GM12878 (cell line): ENCODE measurements at regions not wholly inside any gene's neighbourhood (a gene's known extent, or its start where the extent isn't known, plus 50 kb on each side); places are given as distances from the start of the nearest gene placed in this dataset.

Experiments used
- ATAC-seq: fragments of 200-7000 bp; cut with Tn5 transposase; 3 replicates; pipeline ENCODE4 v1.9.1; 2020; ENCODE audit warnings: mild to moderate bottlenecking, moderate library complexity
- BruUV-seq: library from RNA; stranded (reverse); fragments of 400-500 nt; replicated peaks from 2 replicates; lab custom pipeline; 2021; lab: Mats Ljungman, UMichigan
- CTCF ChIA-PET: fragments of 300-600 bp; sonication (Branson Sonifier 250); formaldehyde crosslinking; extraction: SDS; loops from one replicate; lab custom pipeline; 2021; ENCODE audit warnings: inconsistent platforms; lab: Yijun Ruan, JAX
- POLR2A ChIA-PET: fragments of 350-600 bp; formaldehyde crosslinking; extraction: SDS; loops from one replicate; lab custom pipeline; 2021; ENCODE audit warnings: inconsistent platforms; lab: Charles Lee
- RAD21 ChIA-PET: fragments of 300-600 bp; sonication (Branson Sonifier 250); formaldehyde crosslinking; loops from one replicate; lab custom pipeline; 2023; ENCODE audit warnings: antibody characterized with exemption; ENCODE audit not compliant: unreplicated experiment; lab: Charles Lee
- SMC1A ChIA-PET: fragments of 300-600 bp; sonication (Branson Sonifier 250); formaldehyde crosslinking; loops from one replicate; lab custom pipeline; 2023; ENCODE audit not compliant: unreplicated experiment, uncharacterized antibody; lab: Charles Lee
- DNase-seq: peaks from one replicate; pipeline ENCODE4 v3.0.0-alpha.2; 2011; ENCODE audit warnings: low read depth, low spot score
- FAIRE-seq: peaks from 3 replicates; lab custom pipeline; 2011; peaks lifted over from hg19 to GRCh38; lab: Jason Lieb, UNC
- H2AFZ ChIP-seq: 2 replicates; pipeline ENCODE4 v1.6.0; 2011; ENCODE audit warnings: low read depth, low read length, control low read depth; ENCODE audit not compliant: control insufficient read depth
- H3K27ac ChIP-seq: 2 replicates; pipeline ENCODE4 v1.5.1; 2011; ENCODE audit warnings: control low read depth; ENCODE audit not compliant: control insufficient read depth, insufficient read depth
- H3K27me3 ChIP-seq, 2 experiments: replicated peaks in 1 of 2; 2 replicates each; pipeline versions ENCODE4 v1.6.0 to v1.6.1; 2011; ENCODE audit warnings: low read length in 1 of 2; ENCODE audit not compliant: control insufficient read depth in 2 of 2, insufficient read depth in 2 of 2
- H3K36me3 ChIP-seq, 2 experiments: 2 replicates each; pipeline ENCODE4 v1.5.1; 2011; ENCODE audit warnings: low read length in 1 of 2; ENCODE audit not compliant: control insufficient read depth in 2 of 2, insufficient read depth in 2 of 2
- H3K4me1 ChIP-seq: 2 replicates; pipeline ENCODE4 v1.6.1; 2011; ENCODE audit warnings: mild to moderate bottlenecking, low read length, moderate library complexity, mixed read lengths; ENCODE audit not compliant: control insufficient read depth, insufficient read depth
- H3K4me2 ChIP-seq: 2 replicates; pipeline ENCODE4 v1.6.0; 2011; ENCODE audit warnings: control low read depth; ENCODE audit not compliant: control insufficient read depth, insufficient read depth
- H3K4me3 ChIP-seq: fragments of 200-600 bp; sonication (generic); 2 replicates; pipeline ENCODE4 v1.5.1; 2016
- H3K79me2 ChIP-seq: 2 replicates; pipeline ENCODE4 v1.6.0; 2011; ENCODE audit warnings: low read length; ENCODE audit not compliant: control insufficient read depth, insufficient read depth
- H3K9ac ChIP-seq: 2 replicates; pipeline ENCODE4 v1.8.0; 2011; ENCODE audit warnings: low read length, control low read depth, mixed read lengths; ENCODE audit not compliant: control insufficient read depth, insufficient read depth
- H3K9me3 ChIP-seq: replicated peaks from 3 replicates; pipeline ENCODE4 v1.5.1; 2011; ENCODE audit warnings: mild to moderate bottlenecking, low read length; ENCODE audit not compliant: control insufficient read depth, insufficient read depth
- H4K20me1 ChIP-seq: 2 replicates; pipeline ENCODE4 v1.6.0; 2011; ENCODE audit not compliant: control insufficient read depth, insufficient read depth
- BRCA1 ChIP-seq: IDR thresholded peaks from 2 replicates; pipeline ENCODE4 v1.6.1; 2011; ENCODE audit warnings: low read depth, low read length, improper control_type of control experiment
- DPF2 ChIP-seq: fragments of 450-650 bp; IDR thresholded peaks from 2 replicates; pipeline ENCODE4 v1.6.1; 2017; ENCODE audit warnings: mild to moderate bottlenecking
- GATAD2B ChIP-seq: fragments of 450-650 bp; conservative IDR thresholded peaks from 2 replicates; pipeline ENCODE4 v1.6.1; 2017; ENCODE audit warnings: low read depth, mild to moderate bottlenecking, moderate library complexity
- JUND ChIP-seq: IDR thresholded peaks from 2 replicates; pipeline ENCODE4 v1.6.1; 2012; ENCODE audit warnings: low read depth, mild to moderate bottlenecking, low read length, improper control_type of control experiment, moderate library complexity
- MEF2B ChIP-seq: fragments of 450-650 bp; IDR thresholded peaks from 2 replicates; pipeline ENCODE4 v1.6.1; 2018; ENCODE audit warnings: mild to moderate bottlenecking, moderate library complexity; ENCODE audit not compliant: partially characterized antibody, poor library complexity, severe bottlenecking
- MXI1 ChIP-seq: fragments of 150-350 bp; IDR thresholded peaks from 2 replicates; pipeline ENCODE4 v1.6.1; 2011; ENCODE audit warnings: low read depth, mild to moderate bottlenecking, inconsistent platforms, low read length, improper control_type of control experiment
- POLR2AphosphoS2 ChIP-seq: IDR thresholded peaks from 2 replicates; pipeline ENCODE4 v1.6.1; 2011; ENCODE audit warnings: low read depth, mild to moderate bottlenecking, low read length, improper control_type of control experiment, moderate library complexity
- RUNX3 ChIP-seq: IDR thresholded peaks from 2 replicates; pipeline ENCODE4 v1.6.1; 2012; ENCODE audit warnings: low read length, inconsistent platforms
- YBX1 ChIP-seq: fragments of 450-650 bp; IDR thresholded peaks from 2 replicates; pipeline ENCODE4 v1.6.1; 2016; ENCODE audit warnings: antibody characterized with exemption
- ZNF24 ChIP-seq: fragments of 450-650 bp; IDR thresholded peaks from 2 replicates; pipeline ENCODE4 v1.6.1; 2017; ENCODE audit warnings: antibody characterized with exemption, mild to moderate bottlenecking
- ZNF274 ChIP-seq: IDR thresholded peaks from one replicate; pipeline ENCODE4 v1.8.0; 2011; ENCODE audit not compliant: insufficient read length, insufficient read depth
- WGBS: methylation state at CpG from one replicate; pipeline ENCODE4 v1.1.6; 2016; ENCODE audit warnings: low lambda C conversion rate; ENCODE audit not compliant: insufficient replicate concordance, insufficient coverage; ENCODE audit errors: missing lambda C conversion rate; 5-methylcytosine and 5-hydroxymethylcytosine counted together
- in situ Hi-C: fragments of 300-500 bp; cut with MboI; formaldehyde crosslinking; loops from 9 replicates; pipeline ENCODE4 v1.14.3; 2018; ENCODE audit warnings: mixed read lengths
- intact Hi-C: fragments of 100-400 bp; cut with micrococcal nuclease; formaldehyde crosslinking; loops from one replicate; pipeline ENCODE4 v1.14.2; 2022; ENCODE audit not compliant: unreplicated experiment
- TF ChIP-seq, protein P1 (sequence below): IDR thresholded peaks from 2 replicates; pipeline ENCODE4 v1.6.1; 2011; ENCODE audit warnings: low read depth, mild to moderate bottlenecking, low read length, moderate library complexity, borderline replicate concordance; ENCODE audit errors: extremely low read depth
- TF ChIP-seq, protein P2 (sequence below): fragments of 450-650 bp; conservative IDR thresholded peaks from 2 replicates; pipeline ENCODE4 v1.6.1; 2017; ENCODE audit warnings: mild to moderate bottlenecking, moderate library complexity
- TF ChIP-seq, protein P3 (sequence below): fragments of 450-650 bp; formaldehyde crosslinking; IDR thresholded peaks from 2 replicates; pipeline ENCODE4 v1.5.0; 2022; ENCODE audit warnings: mild to moderate bottlenecking, missing genetic modification characterization
- TF ChIP-seq, protein P4 (sequence below): fragments of 450-650 bp; IDR thresholded peaks from 2 replicates; pipeline ENCODE4 v1.6.1; 2018; ENCODE audit warnings: borderline replicate concordance, mild to moderate bottlenecking; ENCODE audit not compliant: partially characterized antibody
- TF ChIP-seq, protein P5 (sequence below): IDR thresholded peaks from 2 replicates; pipeline ENCODE4 v1.6.1; 2012; ENCODE audit warnings: low read depth, low read length, improper control_type of control experiment

DNA sequence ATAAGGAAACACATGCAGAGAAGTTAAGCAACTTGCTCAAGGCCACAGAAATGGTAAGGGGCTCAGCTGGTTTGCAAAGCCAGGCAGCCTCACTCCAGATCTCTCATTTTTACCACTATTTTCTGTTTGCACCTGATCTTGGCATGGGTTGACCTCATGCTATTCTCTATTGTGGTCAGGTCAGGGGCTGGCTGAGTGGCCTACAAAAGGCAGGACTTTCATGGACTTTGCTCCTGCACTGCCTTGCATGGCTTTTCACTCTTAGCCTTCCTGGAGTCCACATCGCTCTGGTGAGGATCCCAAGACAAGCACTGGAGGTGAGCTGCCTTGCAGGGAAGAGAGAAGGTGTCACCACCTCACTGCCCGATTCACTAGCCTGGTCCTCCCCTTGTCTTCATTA lies 56.8 kb upstream of the CSF3R start:
- FAIRE-seq (no peak), ATAC-seq (no peak), DNase-seq (no peak)
- in situ Hi-C loops: no loop called here
- H3K27me3 ChIP-seq: no peaks in the 10 kb centered on the region
- H3K79me2 ChIP-seq: no peaks in the 10 kb centered on the region
- no peak overlapping the region for H2AFZ ChIP-seq
- RAD21 ChIA-PET: no interaction called here
- no peaks in the 10 kb centered on the region for H3K9me3 ChIP-seq
- no peaks in the 10 kb centered on the region for H4K20me1 ChIP-seq
- no peak overlapping the region for H3K9ac ChIP-seq
- H3K4me2 ChIP-seq: no peak overlapping the region
- intact Hi-C loops: no loop called here
- SMC1A ChIA-PET: no interaction called here
- no TSS peak for BruUV-seq
- no peaks in the 10 kb centered on the region for H3K4me1 ChIP-seq
- H3K4me3 ChIP-seq: no peak overlapping the region
- POLR2A ChIA-PET: no interaction called here
- H3K27ac ChIP-seq: no peak overlapping the region
- WGBS: 25% methylated on average over 2 of the region's 2 CpGs
- CTCF ChIA-PET: interaction anchor here (1.1 kb wide), 1 partner anchor 15 kb away, joined by 3 read pairs; no protein-coding TSS in a partner anchor
- H3K36me3 ChIP-seq: no peaks in the 10 kb centered on the region
- TF ChIP-seq, protein P1, sequence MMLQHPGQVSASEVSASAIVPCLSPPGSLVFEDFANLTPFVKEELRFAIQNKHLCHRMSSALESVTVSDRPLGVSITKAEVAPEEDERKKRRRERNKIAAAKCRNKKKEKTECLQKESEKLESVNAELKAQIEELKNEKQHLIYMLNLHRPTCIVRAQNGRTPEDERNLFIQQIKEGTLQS: no peak
- TF ChIP-seq, protein P2, sequence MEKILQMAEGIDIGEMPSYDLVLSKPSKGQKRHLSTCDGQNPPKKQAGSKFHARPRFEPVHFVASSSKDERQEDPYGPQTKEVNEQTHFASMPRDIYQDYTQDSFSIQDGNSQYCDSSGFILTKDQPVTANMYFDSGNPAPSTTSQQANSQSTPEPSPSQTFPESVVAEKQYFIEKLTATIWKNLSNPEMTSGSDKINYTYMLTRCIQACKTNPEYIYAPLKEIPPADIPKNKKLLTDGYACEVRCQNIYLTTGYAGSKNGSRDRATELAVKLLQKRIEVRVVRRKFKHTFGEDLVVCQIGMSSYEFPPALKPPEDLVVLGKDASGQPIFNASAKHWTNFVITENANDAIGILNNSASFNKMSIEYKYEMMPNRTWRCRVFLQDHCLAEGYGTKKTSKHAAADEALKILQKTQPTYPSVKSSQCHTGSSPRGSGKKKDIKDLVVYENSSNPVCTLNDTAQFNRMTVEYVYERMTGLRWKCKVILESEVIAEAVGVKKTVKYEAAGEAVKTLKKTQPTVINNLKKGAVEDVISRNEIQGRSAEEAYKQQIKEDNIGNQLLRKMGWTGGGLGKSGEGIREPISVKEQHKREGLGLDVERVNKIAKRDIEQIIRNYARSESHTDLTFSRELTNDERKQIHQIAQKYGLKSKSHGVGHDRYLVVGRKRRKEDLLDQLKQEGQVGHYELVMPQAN: no peak
- TF ChIP-seq ZNF274 (no peak), POLR2AphosphoS2 (no peak), ZNF24 (no peak), MEF2B (no peak), JUND (no peak), DPF2 (no peak), BRCA1 (no peak), GATAD2B (no peak), YBX1 (no peak), MXI1 (no peak), RUNX3 (no peak)
- TF ChIP-seq, protein P3, sequence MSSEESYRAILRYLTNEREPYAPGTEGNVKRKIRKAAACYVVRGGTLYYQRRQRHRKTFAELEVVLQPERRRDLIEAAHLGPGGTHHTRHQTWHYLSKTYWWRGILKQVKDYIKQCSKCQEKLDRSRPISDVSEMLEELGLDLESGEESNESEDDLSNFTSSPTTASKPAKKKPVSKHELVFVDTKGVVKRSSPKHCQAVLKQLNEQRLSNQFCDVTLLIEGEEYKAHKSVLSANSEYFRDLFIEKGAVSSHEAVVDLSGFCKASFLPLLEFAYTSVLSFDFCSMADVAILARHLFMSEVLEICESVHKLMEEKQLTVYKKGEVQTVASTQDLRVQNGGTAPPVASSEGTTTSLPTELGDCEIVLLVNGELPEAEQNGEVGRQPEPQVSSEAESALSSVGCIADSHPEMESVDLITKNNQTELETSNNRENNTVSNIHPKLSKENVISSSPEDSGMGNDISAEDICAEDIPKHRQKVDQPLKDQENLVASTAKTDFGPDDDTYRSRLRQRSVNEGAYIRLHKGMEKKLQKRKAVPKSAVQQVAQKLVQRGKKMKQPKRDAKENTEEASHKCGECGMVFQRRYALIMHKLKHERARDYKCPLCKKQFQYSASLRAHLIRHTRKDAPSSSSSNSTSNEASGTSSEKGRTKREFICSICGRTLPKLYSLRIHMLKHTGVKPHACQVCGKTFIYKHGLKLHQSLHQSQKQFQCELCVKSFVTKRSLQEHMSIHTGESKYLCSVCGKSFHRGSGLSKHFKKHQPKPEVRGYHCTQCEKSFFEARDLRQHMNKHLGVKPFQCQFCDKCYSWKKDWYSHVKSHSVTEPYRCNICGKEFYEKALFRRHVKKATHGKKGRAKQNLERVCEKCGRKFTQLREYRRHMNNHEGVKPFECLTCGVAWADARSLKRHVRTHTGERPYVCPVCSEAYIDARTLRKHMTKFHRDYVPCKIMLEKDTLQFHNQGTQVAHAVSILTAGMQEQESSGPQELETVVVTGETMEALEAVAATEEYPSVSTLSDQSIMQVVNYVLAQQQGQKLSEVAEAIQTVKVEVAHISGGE: no peak
- TF ChIP-seq, protein P4, sequence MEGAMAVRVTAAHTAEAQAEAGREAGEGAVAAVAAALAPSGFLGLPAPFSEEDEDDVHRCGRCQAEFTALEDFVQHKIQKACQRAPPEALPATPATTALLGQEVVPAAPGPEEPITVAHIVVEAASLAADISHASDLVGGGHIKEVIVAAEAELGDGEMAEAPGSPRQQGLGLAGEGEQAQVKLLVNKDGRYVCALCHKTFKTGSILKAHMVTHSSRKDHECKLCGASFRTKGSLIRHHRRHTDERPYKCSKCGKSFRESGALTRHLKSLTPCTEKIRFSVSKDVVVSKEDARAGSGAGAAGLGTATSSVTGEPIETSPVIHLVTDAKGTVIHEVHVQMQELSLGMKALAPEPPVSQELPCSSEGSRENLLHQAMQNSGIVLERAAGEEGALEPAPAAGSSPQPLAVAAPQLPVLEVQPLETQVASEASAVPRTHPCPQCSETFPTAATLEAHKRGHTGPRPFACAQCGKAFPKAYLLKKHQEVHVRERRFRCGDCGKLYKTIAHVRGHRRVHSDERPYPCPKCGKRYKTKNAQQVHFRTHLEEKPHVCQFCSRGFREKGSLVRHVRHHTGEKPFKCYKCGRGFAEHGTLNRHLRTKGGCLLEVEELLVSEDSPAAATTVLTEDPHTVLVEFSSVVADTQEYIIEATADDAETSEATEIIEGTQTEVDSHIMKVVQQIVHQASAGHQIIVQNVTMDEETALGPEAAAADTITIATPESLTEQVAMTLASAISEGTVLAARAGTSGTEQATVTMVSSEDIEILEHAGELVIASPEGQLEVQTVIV: no peak
- TF ChIP-seq, protein P5, sequence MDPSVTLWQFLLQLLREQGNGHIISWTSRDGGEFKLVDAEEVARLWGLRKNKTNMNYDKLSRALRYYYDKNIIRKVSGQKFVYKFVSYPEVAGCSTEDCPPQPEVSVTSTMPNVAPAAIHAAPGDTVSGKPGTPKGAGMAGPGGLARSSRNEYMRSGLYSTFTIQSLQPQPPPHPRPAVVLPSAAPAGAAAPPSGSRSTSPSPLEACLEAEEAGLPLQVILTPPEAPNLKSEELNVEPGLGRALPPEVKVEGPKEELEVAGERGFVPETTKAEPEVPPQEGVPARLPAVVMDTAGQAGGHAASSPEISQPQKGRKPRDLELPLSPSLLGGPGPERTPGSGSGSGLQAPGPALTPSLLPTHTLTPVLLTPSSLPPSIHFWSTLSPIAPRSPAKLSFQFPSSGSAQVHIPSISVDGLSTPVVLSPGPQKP: no peak
